Central memory CD8-positive, alpha-beta T cell (primary cell): ENCODE measurements at regions not wholly inside any gene's neighbourhood (a gene's known extent, or its start where the extent isn't known, plus 50 kb on each side); places are given as distances from the start of the nearest gene placed in this dataset.

Experiments
- ATAC-seq: fragments of 150-1000 bp; cut with Tn5 transposase; replicated peaks from 2 replicates; pipeline ENCODE4 v1.10.0; 2022; ENCODE audit warnings: mild to moderate bottlenecking, moderate FRiP score, moderate number of reproducible peaks; ENCODE audit not compliant: poor library complexity, severe bottlenecking; ENCODE audit errors: extremely low read depth
- DNase-seq, 2 donors: peaks; one replicate each; pipeline ENCODE4 v3.0.0; 2021; ENCODE audit warnings: low spot score in 2 of 2
- H3K27ac Mint-ChIP-seq: one replicate; pipeline ENCODE4 v1.8.0; 2022; ENCODE audit warnings: low read depth, mild to moderate bottlenecking, moderate library complexity, mixed read lengths
- H3K27me3 Mint-ChIP-seq: one replicate; pipeline ENCODE4 v1.8.0; 2022; ENCODE audit warnings: mixed read lengths
- H3K36me3 Mint-ChIP-seq: one replicate; pipeline ENCODE4 v1.8.0; 2022; ENCODE audit warnings: mild to moderate bottlenecking, moderate library complexity, mixed read lengths; ENCODE audit not compliant: insufficient read depth
- H3K4me1 Mint-ChIP-seq: one replicate; pipeline ENCODE4 v1.8.0; 2022; ENCODE audit warnings: mixed read lengths
- H3K4me3 Mint-ChIP-seq: one replicate; pipeline ENCODE4 v1.8.0; 2022; ENCODE audit warnings: mild to moderate bottlenecking, moderate library complexity, mixed read lengths
- H3K9me3 Mint-ChIP-seq: one replicate; pipeline ENCODE4 v1.8.0; 2022; ENCODE audit warnings: mixed read lengths

GRCh38 chr1:98471633-98472032 is 189.9 kb upstream of the SNX7 start:
- DNase-seq (no peak), ATAC-seq (no peak)
- Mint-ChIP-seq H3K4me3 (no peak overlapping the region), H3K27me3 (peaks cover 11% of the 10 kb centered on the region), H3K9me3 (no peaks in the 10 kb centered on the region), H3K4me1 (no peaks in the 10 kb centered on the region), H3K27ac (no peak overlapping the region), H3K36me3 (no peaks in the 10 kb centered on the region)

- H3K9me3 Mint-ChIP-seq: no peaks in the 10 kb centered on the region
- DNase-seq (no peak), ATAC-seq (no peak)
- no peaks in the 10 kb centered on the region for H3K27me3 Mint-ChIP-seq
- H3K36me3 Mint-ChIP-seq: no peaks in the 10 kb centered on the region
- H3K4me1 Mint-ChIP-seq: no peaks in the 10 kb centered on the region
- no peak overlapping the region for H3K27ac Mint-ChIP-seq
- no peak overlapping the region for H3K4me3 Mint-ChIP-seq
These were observed 193.3 kb upstream of the SNX7 start for GRCh38 chr1:98468111-98468717.

- H3K27ac Mint-ChIP-seq: no peak overlapping the region
- H3K9me3 Mint-ChIP-seq: no peaks in the 10 kb centered on the region
- DNase-seq (no peak), ATAC-seq (no peak)
- H3K36me3 Mint-ChIP-seq: no peaks in the 10 kb centered on the region
- H3K4me3 Mint-ChIP-seq: no peak overlapping the region
- no peaks in the 10 kb centered on the region for H3K27me3 Mint-ChIP-seq
- no peaks in the 10 kb centered on the region for H3K4me1 Mint-ChIP-seq
These were observed 193.9 kb upstream of the SNX7 start for GRCh38 chr1:98467586-98467985.

GRCh38 chr1:98467122-98467521 is 194.4 kb upstream of the SNX7 start:
- Mint-ChIP-seq H3K9me3 (no peaks in the 10 kb centered on the region), H3K36me3 (no peaks in the 10 kb centered on the region), H3K4me3 (no peak overlapping the region), H3K27ac (no peak overlapping the region), H3K4me1 (no peaks in the 10 kb centered on the region), H3K27me3 (no peaks in the 10 kb centered on the region)
- no peak for ATAC-seq
- no peak for DNase-seq

GRCh38 chr1:98461873-98462385 is 199.6 kb upstream of the SNX7 start:
- Mint-ChIP-seq H3K4me1 (no peaks in the 10 kb centered on the region), H3K9me3 (no peaks in the 10 kb centered on the region)

GRCh38 chr1:98460136-98460535 is 201.4 kb upstream of the SNX7 start:
- H3K27ac Mint-ChIP-seq: no peak overlapping the region
- no peaks in the 10 kb centered on the region for H3K36me3 Mint-ChIP-seq

More at GRCh38 chr1:98461873-98462385, 199.6 kb upstream of the SNX7 start:
- DNase-seq (no peak), ATAC-seq (no peak)
- Mint-ChIP-seq H3K27me3 (no peaks in the 10 kb centered on the region), H3K4me3 (no peak overlapping the region), H3K36me3 (no peaks in the 10 kb centered on the region), H3K27ac (no peak overlapping the region)

GRCh38 chr1:98459486-98459870 is 202.0 kb upstream of the SNX7 start:
- Mint-ChIP-seq H3K4me1 (no peaks in the 10 kb centered on the region), H3K27me3 (peaks cover 6% of the 10 kb centered on the region), H3K27ac (no peak overlapping the region), H3K4me3 (no peak overlapping the region), H3K9me3 (no peaks in the 10 kb centered on the region), H3K36me3 (no peaks in the 10 kb centered on the region)
- ATAC-seq (no peak), DNase-seq (no peak)

More at GRCh38 chr1:98460136-98460535, 201.4 kb upstream of the SNX7 start:
- H3K27me3 Mint-ChIP-seq: no peaks in the 10 kb centered on the region
- DNase-seq: no peak
- H3K4me3 Mint-ChIP-seq: no peak overlapping the region
- ATAC-seq: no peak
- no peaks in the 10 kb centered on the region for H3K4me1 Mint-ChIP-seq
- no peaks in the 10 kb centered on the region for H3K9me3 Mint-ChIP-seq

GRCh38 chr1:98458511-98459485 is 202.7 kb upstream of the SNX7 start:
- DNase-seq: no peak
- no peak for ATAC-seq
- Mint-ChIP-seq H3K27me3 (peaks cover 9% of the 10 kb centered on the region), H3K27ac (no peak overlapping the region), H3K36me3 (no peaks in the 10 kb centered on the region), H3K9me3 (no peaks in the 10 kb centered on the region), H3K4me1 (no peaks in the 10 kb centered on the region), H3K4me3 (no peak overlapping the region)

GRCh38 chr1:98457248-98457647 is 204.3 kb upstream of the SNX7 start:
- Mint-ChIP-seq H3K9me3 (no peaks in the 10 kb centered on the region), H3K4me1 (no peaks in the 10 kb centered on the region), H3K4me3 (no peak overlapping the region), H3K27me3 (peaks cover 9% of the 10 kb centered on the region), H3K36me3 (no peaks in the 10 kb centered on the region), H3K27ac (no peak overlapping the region)
- DNase-seq: no peak
- ATAC-seq: no peak

- no peaks in the 10 kb centered on the region for H3K36me3 Mint-ChIP-seq
- H3K4me1 Mint-ChIP-seq: no peaks in the 10 kb centered on the region
- H3K9me3 Mint-ChIP-seq: no peaks in the 10 kb centered on the region
- ATAC-seq (no peak), DNase-seq (no peak)
- H3K27me3 Mint-ChIP-seq: peaks cover 9% of the 10 kb centered on the region
- no peak overlapping the region for H3K4me3 Mint-ChIP-seq
- H3K27ac Mint-ChIP-seq: no peak overlapping the region
These were observed 206.9 kb upstream of the SNX7 start for GRCh38 chr1:98454666-98455065.

- H3K36me3 Mint-ChIP-seq: no peaks in the 10 kb centered on the region
- peaks cover 9% of the 10 kb centered on the region for H3K27me3 Mint-ChIP-seq
- no peak overlapping the region for H3K27ac Mint-ChIP-seq
- ATAC-seq (no peak), DNase-seq (no peak)
- no peaks in the 10 kb centered on the region for H3K9me3 Mint-ChIP-seq
- H3K4me1 Mint-ChIP-seq: no peaks in the 10 kb centered on the region
- H3K4me3 Mint-ChIP-seq: no peak overlapping the region
These were observed 208.5 kb upstream of the SNX7 start for GRCh38 chr1:98453066-98453465.

GRCh38 chr1:98452162-98452561 is 209.4 kb upstream of the SNX7 start:
- Mint-ChIP-seq H3K27ac (no peak overlapping the region), H3K36me3 (no peaks in the 10 kb centered on the region), H3K9me3 (no peaks in the 10 kb centered on the region), H3K4me1 (no peaks in the 10 kb centered on the region), H3K27me3 (peaks cover 9% of the 10 kb centered on the region), H3K4me3 (no peak overlapping the region)
- DNase-seq (no peak), ATAC-seq (no peak)

- H3K27me3 Mint-ChIP-seq: no peaks in the 10 kb centered on the region
- H3K9me3 Mint-ChIP-seq: no peaks in the 10 kb centered on the region
- H3K4me3 Mint-ChIP-seq: no peak overlapping the region
- H3K36me3 Mint-ChIP-seq: no peaks in the 10 kb centered on the region
- ATAC-seq (no peak), DNase-seq (no peak)
- H3K4me1 Mint-ChIP-seq: no peaks in the 10 kb centered on the region
- H3K27ac Mint-ChIP-seq: no peak overlapping the region
These were observed 220.2 kb upstream of the SNX7 start for GRCh38 chr1:98441281-98441680.
